ENCODE measurements at regions not wholly inside any gene's neighbourhood (a gene's known extent, or its start where the extent isn't known, plus 50 kb on each side); places are given as distances from the start of the nearest gene placed in this dataset.

DNA sequence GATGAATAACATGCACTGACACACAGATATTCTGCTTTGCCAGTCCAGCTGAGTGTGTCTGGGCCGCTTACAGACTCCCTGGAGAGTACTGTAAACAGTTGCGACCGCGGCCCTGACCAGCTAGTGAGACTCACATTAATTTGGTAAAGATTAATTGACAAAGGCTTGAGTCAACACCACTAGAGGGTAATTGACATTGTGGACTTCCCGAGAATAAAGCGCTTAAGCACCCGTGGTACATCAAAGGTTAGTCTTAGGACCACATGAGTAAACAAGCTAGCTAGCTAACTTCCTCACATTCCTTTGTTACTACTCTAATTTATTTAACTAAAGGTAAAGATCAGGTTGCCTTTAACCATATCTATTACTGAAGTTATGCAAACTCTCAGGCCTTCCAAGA, 624.4 kb upstream of the ARGLU1 start:
- FAIRE-seq (no peak), DNase-seq (ENCODE audit: insufficient read length, low spot score) (no peak)

DNA sequence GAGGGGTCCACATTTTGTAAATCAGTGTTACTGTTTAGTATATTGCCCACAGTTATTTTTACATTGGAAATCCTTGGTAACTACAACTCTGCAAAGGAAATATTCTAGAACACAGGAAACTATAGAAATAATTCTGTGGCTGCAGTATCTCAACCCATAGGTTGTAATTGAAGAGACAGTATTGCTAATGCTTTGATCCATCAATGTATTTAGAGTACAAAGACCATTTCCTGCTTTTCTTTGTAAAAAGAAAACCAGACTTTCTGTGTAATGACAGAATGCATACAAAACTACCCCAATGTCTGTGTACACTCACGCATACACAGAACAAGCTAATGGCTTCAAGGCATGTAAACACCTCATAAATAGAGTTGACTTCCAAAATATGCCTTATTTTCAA, 622.1 kb upstream of the ARGLU1 start:
- DNase-seq (ENCODE audit: insufficient read length, low spot score) (no peak), FAIRE-seq (no peak)

DNA sequence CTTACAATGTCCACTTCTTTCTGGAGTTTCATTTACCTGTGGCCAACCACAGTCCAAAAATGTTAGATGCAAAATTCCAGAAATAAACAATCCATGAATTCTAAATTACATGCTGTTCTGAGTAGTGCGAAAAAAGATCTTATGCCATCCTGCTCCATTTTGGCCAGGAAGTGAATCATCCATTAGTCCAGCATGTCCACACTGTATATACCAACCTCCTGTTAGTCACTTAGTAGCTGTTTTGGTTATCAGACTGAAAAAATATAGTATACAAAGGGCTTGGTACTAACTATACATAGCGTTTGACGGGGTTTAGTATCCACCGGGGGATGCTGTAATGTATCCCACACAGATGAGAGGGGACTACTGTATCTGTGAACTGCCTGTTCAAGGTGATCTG, 618.0 kb upstream of the ARGLU1 start:
- DNase-seq (ENCODE audit: insufficient read length, low spot score): no peak
- FAIRE-seq: no peak

DNA sequence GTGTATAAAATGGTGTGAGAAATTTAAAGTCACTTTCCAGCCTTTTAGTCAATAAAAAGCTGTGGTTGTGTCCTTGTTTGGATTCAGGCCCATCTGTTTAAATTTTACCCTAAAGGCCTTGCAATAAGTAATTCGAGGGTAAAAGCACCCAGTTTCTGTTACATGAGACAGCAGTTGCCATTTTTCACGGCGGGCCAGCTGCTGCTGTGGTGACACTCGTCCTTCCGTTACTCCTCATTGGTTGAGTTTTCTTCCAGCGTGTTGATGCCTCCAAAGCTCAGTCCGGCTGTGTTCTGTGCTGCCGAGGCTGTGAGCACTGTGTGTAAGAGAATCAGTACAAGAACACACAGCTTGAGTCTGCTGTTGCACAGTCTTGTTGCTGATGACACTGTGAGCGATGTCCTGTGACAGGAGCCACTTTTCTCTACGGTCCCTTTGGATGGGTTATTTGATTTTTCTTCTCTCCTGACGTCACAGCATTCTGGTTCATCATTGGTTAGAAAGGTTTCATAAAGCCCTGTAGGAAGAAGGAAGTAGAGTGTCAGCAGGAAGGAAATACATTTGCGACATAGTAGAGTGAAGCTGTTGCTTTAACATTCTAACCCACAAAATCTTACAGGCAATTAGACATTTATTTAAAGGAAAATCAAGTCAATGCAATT, 602.5 kb upstream of the ARGLU1 start:
- FAIRE-seq (no peak), DNase-seq (ENCODE audit: insufficient read length, low spot score) (no peak)

DNA sequence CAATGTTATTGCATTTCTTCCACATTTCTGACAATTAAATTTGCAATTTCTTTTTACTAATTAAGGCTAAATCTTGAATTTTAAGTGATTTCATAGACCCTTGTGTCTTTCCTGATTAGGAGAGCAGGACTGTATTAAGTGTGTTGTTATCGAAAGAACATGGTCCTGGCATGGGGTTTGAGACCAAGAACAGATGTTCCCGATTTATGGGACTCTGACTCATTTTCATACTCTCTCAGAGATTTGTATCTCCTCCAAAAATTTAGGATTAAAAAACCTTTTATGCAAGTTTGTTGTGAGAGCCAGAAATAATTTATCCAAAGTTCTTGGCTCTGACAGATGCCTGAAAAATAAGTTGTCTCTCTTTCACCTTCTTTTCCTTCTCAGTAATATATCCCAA, 589.3 kb upstream of the ARGLU1 start:
- FAIRE-seq (no peak), DNase-seq (ENCODE audit: insufficient read length, low spot score) (no peak)

DNA sequence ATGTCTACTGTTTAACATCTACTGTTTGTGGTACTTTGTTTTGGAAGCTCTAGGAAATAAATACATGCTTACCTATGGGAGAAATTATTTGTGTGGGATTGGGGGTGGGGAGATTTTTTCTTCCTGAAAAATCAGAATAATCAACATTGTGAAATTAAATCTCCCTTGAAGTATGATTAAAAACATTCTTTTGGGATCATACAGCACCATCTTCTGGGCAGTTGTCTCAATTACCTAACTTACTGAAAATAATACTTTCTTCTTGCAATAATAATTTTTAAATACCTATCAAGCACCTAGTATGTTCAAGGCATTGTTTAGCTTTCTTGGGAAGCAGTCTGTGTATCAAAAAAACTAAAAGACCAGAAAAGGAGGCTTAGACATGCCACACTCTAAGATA, 576.5 kb upstream of the ARGLU1 start:
- DNase-seq (ENCODE audit: insufficient read length, low spot score): no peak
- no peak for FAIRE-seq

DNA sequence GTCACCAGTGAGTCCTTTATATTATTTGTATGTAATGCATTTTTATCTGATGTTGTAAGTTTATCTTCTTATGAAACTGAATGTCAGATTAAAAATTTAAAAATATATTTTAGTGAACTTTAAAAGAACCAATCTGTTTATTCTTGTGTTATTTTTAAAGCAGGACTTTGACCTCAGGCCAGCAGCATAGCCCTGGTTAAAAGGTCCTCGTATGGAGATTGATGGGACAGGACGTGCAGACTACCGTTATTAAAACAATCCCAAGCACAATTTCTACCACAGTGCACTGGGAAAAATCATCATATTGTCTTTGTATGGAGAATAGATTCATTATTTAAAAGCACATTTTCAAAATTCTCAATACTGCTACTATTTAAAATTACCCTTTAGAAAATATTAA, 573.8 kb upstream of the ARGLU1 start:
- FAIRE-seq (no peak), DNase-seq (ENCODE audit: insufficient read length, low spot score) (no peak)

DNA sequence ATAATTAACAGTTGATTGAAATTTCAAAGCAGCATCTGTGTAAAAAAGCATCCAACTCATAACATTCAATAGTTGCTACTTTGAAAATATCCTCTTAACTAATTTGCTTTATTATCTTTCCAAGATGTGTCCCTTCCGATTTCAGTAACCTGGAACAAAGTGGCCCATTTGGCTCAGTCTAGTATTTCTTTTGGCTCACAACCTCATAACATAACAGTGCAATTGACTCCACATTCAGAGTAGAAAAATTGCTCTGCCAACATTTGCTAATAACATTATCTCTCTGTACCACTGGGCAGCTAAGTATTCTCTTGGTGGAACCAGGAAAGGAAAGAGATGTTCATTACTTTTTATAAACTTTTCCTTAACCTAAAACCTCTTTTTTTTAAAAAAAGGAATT, 571.1 kb upstream of the ARGLU1 start:
- FAIRE-seq: no peak

DNA sequence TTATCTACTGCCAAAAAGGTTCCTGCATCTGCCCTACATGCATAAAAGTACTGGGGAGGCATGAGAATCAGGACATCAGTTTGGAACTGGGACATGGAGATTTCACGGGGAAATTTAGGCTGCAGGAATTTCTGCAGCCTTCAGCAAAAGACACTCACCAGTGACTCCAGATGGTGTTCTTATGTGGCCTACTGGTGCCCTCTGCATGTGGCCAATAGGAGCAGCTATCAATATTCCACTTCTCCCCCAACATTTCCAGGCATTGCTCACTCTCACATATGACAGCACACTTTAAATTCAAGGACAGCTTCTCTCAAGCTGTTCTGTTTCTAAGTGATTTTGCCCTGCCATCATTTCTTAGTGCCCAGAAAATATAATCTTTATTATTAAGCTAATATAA, 570.5 kb upstream of the ARGLU1 start:
- no peak for FAIRE-seq
- DNase-seq (ENCODE audit: insufficient read length, low spot score): no peak

More for the DNA sequence above, 571.1 kb upstream of the ARGLU1 start:
- DNase-seq (ENCODE audit: insufficient read length, low spot score): no peak

DNA sequence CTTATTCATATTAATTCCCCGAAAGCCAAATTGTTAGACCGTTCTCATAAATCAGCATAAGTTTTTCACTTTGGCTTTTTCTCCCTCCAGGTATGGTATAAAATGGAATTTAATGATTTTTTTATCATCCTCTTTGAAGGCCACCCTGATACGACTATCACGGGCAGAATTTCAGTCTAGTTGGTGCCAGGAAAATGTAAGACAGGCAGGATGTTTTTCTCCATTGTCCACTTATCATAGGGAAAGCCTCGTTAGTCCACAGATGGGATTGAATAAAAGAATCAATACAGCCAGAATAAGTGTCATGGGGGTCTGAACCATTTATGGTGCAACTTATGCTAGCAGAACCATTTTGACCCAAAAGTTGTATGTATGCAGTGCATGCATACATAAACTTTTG, 566.0 kb upstream of the ARGLU1 start:
- DNase-seq (ENCODE audit: insufficient read length, low spot score) (no peak), FAIRE-seq (no peak)

DNA sequence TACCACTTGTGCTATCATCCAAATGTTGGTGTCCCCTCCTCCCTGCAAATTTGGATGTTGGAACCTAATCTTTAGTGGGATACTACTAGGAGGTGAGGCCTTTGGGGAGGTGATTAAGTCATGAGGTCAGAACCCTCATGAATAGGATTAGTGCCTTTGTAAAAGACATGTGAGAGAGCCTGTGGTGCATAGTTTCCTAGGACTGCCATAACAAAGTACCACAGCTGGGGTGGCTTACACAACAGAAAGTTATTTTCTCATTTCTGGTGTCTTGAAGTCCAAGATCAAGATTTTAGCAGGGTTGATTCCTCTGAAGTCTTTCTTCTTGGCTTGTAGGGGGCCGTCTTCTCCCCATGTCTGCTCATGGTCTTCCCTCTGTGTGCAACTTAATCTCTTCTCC, 562.6 kb upstream of the ARGLU1 start:
- no peak for DNase-seq (ENCODE audit: insufficient read length, low spot score)
- no peak for FAIRE-seq

DNA sequence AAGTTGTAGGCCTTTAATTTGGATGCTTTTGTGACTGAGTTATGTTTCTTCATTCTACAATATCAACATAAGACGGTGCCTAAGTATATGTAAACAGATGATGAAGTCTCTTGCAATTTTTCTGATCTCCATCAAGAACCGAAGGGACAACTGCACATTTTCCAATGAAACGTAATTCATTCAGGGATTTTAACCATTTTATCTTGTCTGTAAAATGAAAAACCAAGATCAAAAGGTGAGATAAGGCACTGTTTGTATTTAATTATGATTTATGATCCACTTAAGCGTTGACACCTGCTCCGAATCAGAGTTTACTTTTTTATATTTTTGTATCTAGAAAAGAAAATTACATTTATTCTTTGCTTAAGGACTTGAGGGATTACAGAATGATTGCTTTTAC, 556.8 kb upstream of the ARGLU1 start:
- no peak for FAIRE-seq
- no peak for DNase-seq (ENCODE audit: insufficient read length, low spot score)

DNA sequence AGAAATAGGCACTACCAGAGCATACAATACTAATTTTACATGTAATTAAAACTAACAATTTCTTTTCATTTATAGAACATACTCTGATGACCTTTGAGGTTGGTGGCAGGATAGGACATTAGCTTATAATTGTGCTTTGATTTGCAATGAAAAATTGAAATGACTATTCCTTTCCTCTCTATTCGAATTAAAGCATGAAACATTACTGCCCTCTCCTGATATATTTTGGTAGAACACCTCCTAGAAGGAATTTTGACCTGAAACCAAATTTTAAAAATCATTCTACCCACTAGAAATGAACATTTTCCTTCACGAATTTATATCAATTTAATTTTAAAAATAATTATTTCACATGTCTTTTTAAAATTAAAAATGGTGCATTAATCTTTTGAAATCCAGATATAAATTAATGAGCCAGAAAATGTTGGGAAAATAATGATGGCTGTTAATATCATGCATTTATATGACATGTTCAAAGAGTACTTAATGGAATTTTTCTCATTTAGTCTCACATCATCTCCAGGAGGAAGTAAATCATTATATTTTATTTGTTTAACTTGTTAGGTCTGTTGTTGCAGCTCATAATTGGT, 556.3 kb upstream of the ARGLU1 start:
- FAIRE-seq (no peak), DNase-seq (ENCODE audit: insufficient read length, low spot score) (no peak)

DNA sequence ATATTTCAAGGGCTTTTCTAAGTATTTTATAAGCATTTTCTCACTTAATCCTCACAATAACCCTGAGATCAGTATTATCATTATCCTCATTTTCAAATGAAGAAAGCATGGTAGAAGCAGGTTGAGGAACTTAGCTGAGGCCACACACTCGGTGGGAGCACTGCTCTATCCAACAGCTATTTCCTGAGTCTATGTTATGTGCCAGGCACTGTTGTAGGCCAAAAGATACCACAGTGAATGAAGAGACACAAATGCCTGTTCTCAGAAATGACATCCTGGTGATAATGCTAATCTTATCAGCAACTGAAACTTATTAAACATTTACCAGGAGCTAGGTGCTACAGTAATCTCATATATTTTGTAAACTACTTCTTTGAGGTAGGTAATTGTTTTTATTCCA, 553.9 kb upstream of the ARGLU1 start:
- FAIRE-seq (no peak), DNase-seq (ENCODE audit: insufficient read length, low spot score) (no peak)

DNA sequence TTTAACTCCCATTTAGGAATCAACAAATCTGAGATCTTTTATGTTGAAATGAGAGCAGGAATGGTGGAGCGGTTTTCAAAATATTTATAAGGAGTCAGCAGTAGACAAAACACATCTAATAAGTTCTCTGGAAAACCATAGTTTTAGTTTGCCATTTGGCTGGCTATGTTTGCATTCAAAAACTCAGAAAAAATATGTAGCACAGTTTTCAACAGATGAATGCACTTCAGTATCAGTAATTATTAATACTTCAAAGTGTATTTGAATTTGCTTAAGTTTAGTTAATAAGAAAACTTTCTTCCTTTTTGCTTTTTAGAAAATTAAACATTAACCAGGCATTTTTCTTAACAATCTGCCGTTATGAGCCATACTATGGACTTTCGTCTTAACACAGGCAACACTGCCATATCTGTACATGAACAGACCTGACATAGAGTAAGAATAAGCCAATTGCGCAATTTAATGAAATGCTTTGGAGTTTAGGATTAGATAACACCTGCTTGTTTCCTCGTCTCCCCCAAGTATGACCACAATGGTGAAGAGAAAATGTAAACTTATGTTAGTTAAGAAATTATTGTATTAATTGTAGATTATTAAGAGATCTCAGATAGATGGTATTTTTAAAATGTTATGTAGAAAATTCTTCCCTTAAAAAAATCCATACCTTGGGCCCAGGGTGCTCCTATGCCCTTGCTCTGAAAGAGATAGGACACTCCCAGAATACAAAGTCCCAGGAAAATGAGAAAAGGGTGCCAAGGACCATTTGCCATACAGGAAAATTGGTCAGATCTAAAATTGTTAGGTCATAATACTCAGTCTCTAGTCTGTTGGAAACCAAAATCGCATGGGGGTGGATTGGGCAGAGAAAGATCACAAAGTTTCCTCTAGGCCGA, 552.3 kb upstream of the ARGLU1 start:
- no peak for DNase-seq (ENCODE audit: insufficient read length, low spot score)
- no peak for FAIRE-seq

DNA sequence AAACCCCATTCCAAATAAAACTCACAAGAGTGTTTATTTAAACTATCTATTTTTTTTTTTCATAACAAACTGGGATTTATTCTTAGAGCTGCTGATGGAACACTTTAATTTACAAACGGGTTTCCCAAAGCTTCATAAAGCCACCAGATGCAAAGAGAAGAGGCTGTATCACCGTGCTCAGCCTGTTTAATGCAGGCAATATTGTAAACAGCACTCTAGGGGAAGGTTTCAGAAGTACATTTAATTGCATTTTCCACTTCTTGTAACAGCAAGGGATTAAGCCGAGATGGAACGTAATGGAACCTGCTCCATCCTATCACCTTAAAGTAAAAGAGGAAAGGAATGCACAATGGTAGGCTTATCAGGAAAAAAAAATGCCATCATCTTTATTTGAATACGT, 550.6 kb upstream of the ARGLU1 start:
- FAIRE-seq (no peak), DNase-seq (ENCODE audit: insufficient read length, low spot score) (no peak)

DNA sequence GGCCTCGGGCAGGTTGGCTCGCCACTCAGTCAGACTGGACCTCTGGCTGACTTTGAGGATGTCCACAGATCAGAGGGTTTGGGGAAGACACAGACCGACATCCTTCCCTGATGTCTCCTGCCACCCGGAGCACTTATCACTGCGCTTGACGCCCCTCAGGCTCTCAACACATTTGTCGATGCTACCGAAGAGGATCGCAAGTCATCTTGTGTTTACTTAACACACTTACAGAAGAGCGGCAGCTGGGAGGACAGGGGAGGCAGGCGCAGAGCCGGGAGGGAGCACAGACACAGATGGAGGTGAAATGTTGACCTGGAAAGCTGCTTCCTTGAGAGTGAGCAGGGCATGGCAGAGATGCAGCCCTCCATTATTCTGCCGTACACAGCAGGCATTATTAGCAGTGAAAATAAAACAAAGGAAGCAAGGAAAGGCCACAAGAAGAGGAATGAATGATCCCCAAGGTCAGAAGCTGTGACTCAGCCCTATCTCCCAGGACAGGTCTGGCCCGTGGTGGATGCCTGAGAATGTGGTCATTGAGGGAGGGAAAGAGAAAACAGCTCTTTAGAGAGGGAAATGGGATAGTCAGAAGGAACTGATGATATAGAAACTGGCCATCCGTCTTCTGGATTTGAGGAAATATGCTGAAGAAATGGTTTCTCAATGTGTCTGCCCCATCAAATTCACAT, 549.5 kb upstream of the ARGLU1 start:
- DNase-seq (ENCODE audit: insufficient read length, low spot score) (no peak), FAIRE-seq (no peak)

DNA sequence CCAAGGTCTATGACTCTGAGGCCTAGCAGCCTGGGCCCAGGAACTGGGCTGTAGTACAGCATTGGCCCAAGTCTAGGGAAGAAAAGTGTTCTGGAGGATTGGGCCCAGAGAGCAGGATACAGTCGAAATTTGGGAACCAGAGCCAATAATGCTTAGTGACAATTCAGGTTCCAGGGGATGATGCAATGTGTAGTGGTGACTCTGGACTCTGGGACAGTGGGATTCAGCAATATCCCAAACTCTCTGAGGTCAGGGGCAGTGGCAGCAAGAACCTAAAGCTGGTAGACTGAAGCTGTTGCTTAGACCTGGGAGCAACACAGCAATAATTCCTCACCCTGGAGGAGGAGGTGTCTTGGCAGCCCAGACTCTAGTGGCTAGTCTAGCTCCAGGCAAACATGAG, 545.5 kb upstream of the ARGLU1 start:
- FAIRE-seq: no peak
- DNase-seq (ENCODE audit: insufficient read length, low spot score): no peak

DNA sequence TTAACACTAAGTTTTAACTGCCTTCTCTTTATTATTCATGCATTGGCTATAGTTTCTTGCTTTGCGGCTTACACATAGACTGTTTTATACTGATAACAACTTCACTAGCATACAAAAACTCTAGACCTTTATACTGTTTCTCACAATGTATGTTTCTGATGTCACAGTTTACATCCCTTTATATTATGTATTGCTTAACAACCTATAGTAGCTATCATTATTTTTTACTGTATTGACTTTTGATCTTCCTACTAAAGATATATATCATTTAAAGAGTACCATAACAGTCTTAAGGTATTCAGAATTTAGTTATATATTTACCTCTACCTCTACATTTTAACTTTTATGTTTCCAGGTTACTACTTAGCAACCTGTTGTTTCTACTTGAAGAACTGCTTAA, 543.3 kb upstream of the ARGLU1 start:
- FAIRE-seq (no peak), DNase-seq (ENCODE audit: insufficient read length, low spot score) (no peak)

DNA sequence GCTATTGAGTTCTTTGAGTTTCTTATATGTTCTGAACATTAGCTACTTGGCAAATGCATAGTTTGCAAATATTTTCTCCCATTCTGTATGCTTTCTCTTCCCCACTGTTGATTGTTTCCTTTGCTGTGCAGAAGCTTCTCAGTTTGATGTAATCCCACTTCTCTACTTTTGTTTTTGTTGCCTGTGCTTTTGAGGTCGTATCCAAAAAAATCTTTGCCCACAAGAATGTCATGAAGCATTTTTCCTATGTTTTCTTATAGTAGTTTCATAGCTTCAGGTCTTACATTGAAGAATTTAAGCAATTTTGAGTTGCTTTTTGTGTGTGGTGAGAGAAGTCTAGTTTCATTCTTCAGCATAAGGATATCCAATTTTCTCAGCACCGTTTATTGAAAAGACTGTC, 536.7 kb upstream of the ARGLU1 start:
- no peak for FAIRE-seq

DNA sequence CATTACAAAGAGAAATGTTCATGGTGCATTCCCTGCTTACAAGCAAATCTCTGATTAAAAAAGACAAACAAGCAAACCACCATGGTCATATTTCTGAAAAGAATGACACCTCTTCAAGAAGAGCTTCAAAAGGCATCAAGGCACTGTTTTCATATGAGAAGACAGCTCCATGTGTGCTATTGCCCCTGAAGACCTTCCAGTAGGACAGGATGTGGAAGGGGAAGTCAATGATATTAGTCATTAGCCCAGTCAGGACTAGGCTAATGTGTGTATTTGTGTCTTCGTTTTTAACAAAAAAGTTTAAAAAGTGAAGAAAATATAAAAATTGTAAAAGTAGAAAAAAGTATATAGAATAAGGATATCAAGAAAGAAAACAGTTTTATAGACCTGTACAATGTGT, 534.7 kb upstream of the ARGLU1 start:
- FAIRE-seq (no peak), DNase-seq (ENCODE audit: insufficient read length, low spot score) (no peak)

More for the DNA sequence above, 536.7 kb upstream of the ARGLU1 start:
- DNase-seq (ENCODE audit: insufficient read length, low spot score): no peak

Data from GM19239 (cell line).